AG10803 (cell line): ENCODE measurements at regions not wholly inside any gene's neighbourhood (a gene's known extent, or its start where the extent isn't known, plus 50 kb on each side); places are given as distances from the start of the nearest gene placed in this dataset.

ENCODE experiments used
- DNase-seq: peaks from one replicate; pipeline ENCODE4 v3.0.0; 2010; ENCODE audit warnings: low read depth
- H3K4me3 ChIP-seq: 2 replicates; pipeline ENCODE4 v1.5.1; 2011; ENCODE audit warnings: mild to moderate bottlenecking, low read length, control low read depth
- CTCF ChIP-seq: conservative IDR thresholded peaks from 2 replicates; pipeline ENCODE4 v1.5.1; 2011; ENCODE audit warnings: mild to moderate bottlenecking, low read length, control low read depth, inconsistent platforms

- H3K4me3 ChIP-seq, result no peak overlapping the region
- TF ChIP-seq CTCF, result no peak
- no peak for DNase-seq
These were observed 68.0 kb upstream of the TNS3 start for GRCh38 chr7:47649919-47650318.

- DNase-seq, result peak; percentile 67
- H3K4me3 ChIP-seq, result no peak overlapping the region
- no peak for TF ChIP-seq CTCF
These were observed 66.5 kb upstream of the TNS3 start for GRCh38 chr7:47648275-47648925.

GRCh38 chr7:47647918-47648250, 66.0 kb upstream of the TNS3 start:
- TF ChIP-seq CTCF, result no peak

GRCh38 chr7:47647181-47647917, 65.4 kb upstream of the TNS3 start:
- no peak for TF ChIP-seq CTCF

More at GRCh38 chr7:47647918-47648250, 66.0 kb upstream of the TNS3 start:
- H3K4me3 ChIP-seq, result no peak overlapping the region
- no peak for DNase-seq

GRCh38 chr7:47643716-47644400, 61.9 kb upstream of the TNS3 start:
- no peak overlapping the region for H3K4me3 ChIP-seq
- TF ChIP-seq CTCF, result no peak
- no peak for DNase-seq

More at GRCh38 chr7:47647181-47647917, 65.4 kb upstream of the TNS3 start:
- DNase-seq, result no peak
- H3K4me3 ChIP-seq, result no peak overlapping the region

GRCh38 chr7:47640265-47640664, 58.4 kb upstream of the TNS3 start:
- DNase-seq, result no peak
- TF ChIP-seq CTCF, result no peak
- H3K4me3 ChIP-seq, result no peak overlapping the region
